BLaER1 treated with 17β-estradiol and CSF1 and Interleukin-3, amounts not matched to agents 10 nM and 100 nM (cell line): ENCODE measurements at regions not wholly inside any gene's neighbourhood (a gene's known extent, or its start where the extent isn't known, plus 50 kb on each side); places are given as distances from the start of the nearest gene placed in this dataset.

Experiments used
- H3K27ac ChIP-seq, 11 experiments: shearing (Covaris generic); formaldehyde crosslinking; 2 replicates each; pipeline ENCODE4 v1.8.1; 2022
- H3K27me3 ChIP-seq, 11 experiments: shearing (Covaris generic); formaldehyde crosslinking; 2 replicates each; pipeline ENCODE4 v1.8.1; 2022
- H3K36me3 ChIP-seq, 11 experiments: shearing (Covaris generic); formaldehyde crosslinking; 2 replicates each; pipeline ENCODE4 v1.8.1; 2022
- H3K4me1 ChIP-seq, 10 experiments: shearing (Covaris generic); formaldehyde crosslinking; 2 replicates each; pipeline ENCODE4 v1.8.1; 2022
- H3K4me2 ChIP-seq, 11 experiments: shearing (Covaris generic); formaldehyde crosslinking; 2 replicates each; pipeline ENCODE4 v1.8.1; 2022
- H3K4me3 ChIP-seq, 10 experiments: shearing (Covaris generic); formaldehyde crosslinking; 2 replicates each; pipeline ENCODE4 v1.8.1; 2022
- H3K9ac ChIP-seq, 11 experiments: shearing (Covaris generic); formaldehyde crosslinking; 2 replicates each; pipeline ENCODE4 v1.8.1; 2022
- H3K9me3 ChIP-seq, 11 experiments: shearing (Covaris generic); formaldehyde crosslinking; replicated peaks in 1 of 11; 2 replicates each; pipeline ENCODE4 v1.8.1; 2022
- H4K20me1 ChIP-seq, 11 experiments: shearing (Covaris generic); formaldehyde crosslinking; 2 replicates each; pipeline ENCODE4 v1.8.1; 2022
- Cebpa-rat ChIP-seq, 11 experiments: shearing (Covaris generic); IDR thresholded peaks; 2 replicates each; pipeline ENCODE4 v1.8.1; 2022

- Histone ChIP-seq H3K27ac (no peak overlapping the region), H3K4me1 (no peaks in the 10 kb centered on the region), H3K4me3 (no peak overlapping the region), H3K9ac (no peak overlapping the region), H3K9me3 (0 out of 22 replicates have a peak, but pooled peaks cover 0 to 3% (median 0%) of the 10 kb centered on the region in 11 experiments), H3K36me3 (no peaks in the 10 kb centered on the region), H3K4me2 (no peak overlapping the region), H3K27me3 (no peaks in the 10 kb centered on the region), H4K20me1 (no peaks in the 10 kb centered on the region)
- TF ChIP-seq Cebpa-rat (IDR thresholded peaks at IDR 0.05) = no peak
These were observed 299.5 kb upstream of the FMN2 start for GRCh38 chr1:239792157-239792556.

GRCh38 chr1:239795304-239795703, 296.4 kb upstream of the FMN2 start:
- Histone ChIP-seq H3K9me3 (no peaks in the 10 kb centered on the region), H3K4me2 (no peak overlapping the region), H3K27ac (no peak overlapping the region), H3K4me1 (no peaks in the 10 kb centered on the region), H4K20me1 (no peaks in the 10 kb centered on the region), H3K27me3 (no peaks in the 10 kb centered on the region), H3K9ac (no peak overlapping the region), H3K4me3 (no peak overlapping the region), H3K36me3 (no peaks in the 10 kb centered on the region)
- TF ChIP-seq Cebpa-rat (IDR thresholded peaks at IDR 0.05) = no peak

GRCh38 chr1:239799617-239800016, 292.1 kb upstream of the FMN2 start:
- Histone ChIP-seq H3K27ac (no peak overlapping the region), H3K9ac (no peak overlapping the region), H3K4me2 (no peak overlapping the region), H4K20me1 (no peaks in the 10 kb centered on the region), H3K4me1 (no peaks in the 10 kb centered on the region), H3K36me3 (no peaks in the 10 kb centered on the region), H3K4me3 (no peak overlapping the region), H3K27me3 (no peaks in the 10 kb centered on the region), H3K9me3 (no peaks in the 10 kb centered on the region)
- no peak for TF ChIP-seq Cebpa-rat (IDR thresholded peaks at IDR 0.05)

- no peaks in the 10 kb centered on the region for H3K9me3 ChIP-seq
- no peak overlapping the region for H3K9ac ChIP-seq
- TF ChIP-seq Cebpa-rat (IDR thresholded peaks at IDR 0.05) = no peak
- peaks cover 0 to 2% (median 0%) of the 10 kb centered on the region in 10 experiments; a peak in 2 of 20 replicates for H3K4me1 ChIP-seq
- no peak overlapping the region for H3K4me2 ChIP-seq
- no peaks in the 10 kb centered on the region for H3K36me3 ChIP-seq
- no peaks in the 10 kb centered on the region for H3K27me3 ChIP-seq
- H3K4me3 ChIP-seq = no peak overlapping the region
- no peak overlapping the region for H3K27ac ChIP-seq
- no peaks in the 10 kb centered on the region for H4K20me1 ChIP-seq
These were observed 290.8 kb upstream of the FMN2 start for GRCh38 chr1:239800861-239801260.

- peaks cover 0 to 8% (median 0%) of the 10 kb centered on the region in 10 experiments; a peak in 5 of 20 replicates for H3K4me1 ChIP-seq
- H3K9me3 ChIP-seq = no peaks in the 10 kb centered on the region
These were observed 289.4 kb upstream of the FMN2 start for GRCh38 chr1:239802275-239802674.

GRCh38 chr1:239803781-239804180, 287.9 kb upstream of the FMN2 start:
- Histone ChIP-seq H4K20me1 (no peaks in the 10 kb centered on the region), H3K9ac (no peak overlapping the region), H3K36me3 (no peaks in the 10 kb centered on the region), H3K4me2 (no peak overlapping the region), H3K27ac (no peak overlapping the region), H3K27me3 (no peaks in the 10 kb centered on the region), H3K4me1 (peaks cover 0 to 13% (median 0%) of the 10 kb centered on the region in 10 experiments; a peak in 5 of 20 replicates), H3K9me3 (no peaks in the 10 kb centered on the region), H3K4me3 (no peak overlapping the region)
- no peak for TF ChIP-seq Cebpa-rat (IDR thresholded peaks at IDR 0.05)

More at GRCh38 chr1:239802275-239802674, 289.4 kb upstream of the FMN2 start:
- TF ChIP-seq Cebpa-rat (IDR thresholded peaks at IDR 0.05) = no peak
- Histone ChIP-seq H3K4me3 (no peak overlapping the region), H4K20me1 (no peaks in the 10 kb centered on the region), H3K9ac (no peak overlapping the region), H3K27me3 (no peaks in the 10 kb centered on the region), H3K36me3 (no peaks in the 10 kb centered on the region), H3K4me2 (no peak overlapping the region), H3K27ac (no peak overlapping the region)

- TF ChIP-seq Cebpa-rat (IDR thresholded peaks at IDR 0.05) = no peak
- no peaks in the 10 kb centered on the region for H4K20me1 ChIP-seq
- H3K27ac ChIP-seq = no peak overlapping the region
- no peaks in the 10 kb centered on the region for H3K9me3 ChIP-seq
- no peak overlapping the region for H3K4me3 ChIP-seq
- H3K27me3 ChIP-seq = no peaks in the 10 kb centered on the region
- peaks cover 0 to 13% (median 0%) of the 10 kb centered on the region in 10 experiments; a peak in 5 of 20 replicates for H3K4me1 ChIP-seq
- H3K4me2 ChIP-seq = no peak overlapping the region
- no peak overlapping the region for H3K9ac ChIP-seq
- no peaks in the 10 kb centered on the region for H3K36me3 ChIP-seq
These were observed 287.4 kb upstream of the FMN2 start for GRCh38 chr1:239804266-239804665.

GRCh38 chr1:239805042-239805441, 286.6 kb upstream of the FMN2 start:
- peaks cover 0 to 13% (median 0%) of the 10 kb centered on the region in 10 experiments; a peak in 5 of 20 replicates for H3K4me1 ChIP-seq
- H3K9ac ChIP-seq = no peak overlapping the region
- no peak for TF ChIP-seq Cebpa-rat (IDR thresholded peaks at IDR 0.05)
- no peak overlapping the region for H3K27ac ChIP-seq
- H3K36me3 ChIP-seq = no peaks in the 10 kb centered on the region
- no peak overlapping the region for H3K4me3 ChIP-seq
- H3K9me3 ChIP-seq = no peaks in the 10 kb centered on the region
- no peak overlapping the region for H3K4me2 ChIP-seq
- no peaks in the 10 kb centered on the region for H4K20me1 ChIP-seq
- no peaks in the 10 kb centered on the region for H3K27me3 ChIP-seq

- H3K4me3 ChIP-seq = no peak overlapping the region
- H3K27ac ChIP-seq = 0 out of 22 replicates have a peak overlapping the region, but pooled peaks of 2 of the 11 experiments have one; percentile 7 to 13
These were observed 285.6 kb upstream of the FMN2 start for GRCh38 chr1:239805851-239806772.

More at GRCh38 chr1:239805851-239806772, 285.6 kb upstream of the FMN2 start:
- no peak for TF ChIP-seq Cebpa-rat (IDR thresholded peaks at IDR 0.05)
- H3K4me2 ChIP-seq = peak overlapping the region in 8 of 11 experiments; percentile 1 to 62 (median 19); a peak in 11 of 22 replicates
- no peaks in the 10 kb centered on the region for H3K36me3 ChIP-seq
- H3K27me3 ChIP-seq = no peaks in the 10 kb centered on the region
- peaks cover 0 to 13% (median 0%) of the 10 kb centered on the region in 10 experiments; a peak in 5 of 20 replicates for H3K4me1 ChIP-seq
- H3K9me3 ChIP-seq = no peaks in the 10 kb centered on the region
- H3K9ac ChIP-seq = peak overlapping the region in 1 of 11 experiments; percentile 44; a peak in 1 of 22 replicates
- H4K20me1 ChIP-seq = no peaks in the 10 kb centered on the region
